GM18498 (cell line): ENCODE measurements at regions not wholly inside any gene's neighbourhood (a gene's known extent, or its start where the extent isn't known, plus 50 kb on each side); places are given as distances from the start of the nearest gene placed in this dataset.
A peak's percentile ranks its signal among the peaks of the same experiment; 100 is the strongest.

Source experiments
- ATAC-seq: cut with Tn5 transposase; IDR thresholded peaks from one replicate; pipeline ENCODE4 v1.9.1; 2021; ENCODE audit warnings: mild to moderate bottlenecking, moderate library complexity; ENCODE audit not compliant: unreplicated experiment

GRCh38 chr21:24938573-24938972, 668.7 kb downstream of the MRPL39 start:
- no peak for ATAC-seq

- no peak for ATAC-seq
These were observed 671.3 kb downstream of the MRPL39 start for GRCh38 chr21:24935991-24936390.

- no peak for ATAC-seq
These were observed 696.7 kb downstream of the MRPL39 start for GRCh38 chr21:24910591-24910990.

- ATAC-seq: peak; percentile 80
These were observed 703.2 kb downstream of the MRPL39 start for GRCh38 chr21:24903994-24904635.

GRCh38 chr21:24899138-24899537, 708.1 kb downstream of the MRPL39 start:
- peak; percentile 52 for ATAC-seq

- no peak for ATAC-seq
These were observed 709.4 kb downstream of the MRPL39 start for GRCh38 chr21:24897883-24898282.

- ATAC-seq: no peak
These were observed 710.6 kb downstream of the MRPL39 start for GRCh38 chr21:24896735-24897124.

- ATAC-seq: peak; percentile 82
These were observed 711.2 kb downstream of the MRPL39 start for GRCh38 chr21:24895885-24896734.

GRCh38 chr21:24894324-24894723, 713.0 kb downstream of the MRPL39 start:
- no peak for ATAC-seq

GRCh38 chr21:24890021-24890420, 717.3 kb downstream of the MRPL39 start:
- no peak for ATAC-seq

- ATAC-seq: no peak
These were observed 725.8 kb downstream of the MRPL39 start for GRCh38 chr21:24881506-24881905.

GRCh38 chr21:24870633-24871032, 736.6 kb downstream of the MRPL39 start:
- ATAC-seq: no peak

- no peak for ATAC-seq
These were observed 737.4 kb downstream of the MRPL39 start for GRCh38 chr21:24869862-24870261.

GRCh38 chr21:24868117-24868516, 739.2 kb downstream of the MRPL39 start:
- ATAC-seq: no peak

GRCh38 chr21:24861471-24861870, 745.8 kb downstream of the MRPL39 start:
- ATAC-seq: no peak

GRCh38 chr21:24856326-24856725, 751.0 kb downstream of the MRPL39 start:
- ATAC-seq: no peak

GRCh38 chr21:24852610-24853195, 754.6 kb downstream of the MRPL39 start:
- ATAC-seq: peak; percentile 51

- ATAC-seq: no peak
These were observed 757.2 kb downstream of the MRPL39 start for GRCh38 chr21:24850121-24850520.

GRCh38 chr21:24844671-24845070, 762.6 kb downstream of the MRPL39 start:
- ATAC-seq: no peak

- no peak for ATAC-seq
These were observed 767.0 kb downstream of the MRPL39 start for GRCh38 chr21:24840287-24840686.

GRCh38 chr21:24832961-24833360, 774.3 kb downstream of the MRPL39 start:
- ATAC-seq: no peak

GRCh38 chr21:24829397-24829796, 777.9 kb downstream of the MRPL39 start:
- ATAC-seq: no peak
